ENCODE measurements at regions not wholly inside any gene's neighbourhood (a gene's known extent, or its start where the extent isn't known, plus 50 kb on each side); places are given as distances from the start of the nearest gene placed in this dataset.

DNA sequence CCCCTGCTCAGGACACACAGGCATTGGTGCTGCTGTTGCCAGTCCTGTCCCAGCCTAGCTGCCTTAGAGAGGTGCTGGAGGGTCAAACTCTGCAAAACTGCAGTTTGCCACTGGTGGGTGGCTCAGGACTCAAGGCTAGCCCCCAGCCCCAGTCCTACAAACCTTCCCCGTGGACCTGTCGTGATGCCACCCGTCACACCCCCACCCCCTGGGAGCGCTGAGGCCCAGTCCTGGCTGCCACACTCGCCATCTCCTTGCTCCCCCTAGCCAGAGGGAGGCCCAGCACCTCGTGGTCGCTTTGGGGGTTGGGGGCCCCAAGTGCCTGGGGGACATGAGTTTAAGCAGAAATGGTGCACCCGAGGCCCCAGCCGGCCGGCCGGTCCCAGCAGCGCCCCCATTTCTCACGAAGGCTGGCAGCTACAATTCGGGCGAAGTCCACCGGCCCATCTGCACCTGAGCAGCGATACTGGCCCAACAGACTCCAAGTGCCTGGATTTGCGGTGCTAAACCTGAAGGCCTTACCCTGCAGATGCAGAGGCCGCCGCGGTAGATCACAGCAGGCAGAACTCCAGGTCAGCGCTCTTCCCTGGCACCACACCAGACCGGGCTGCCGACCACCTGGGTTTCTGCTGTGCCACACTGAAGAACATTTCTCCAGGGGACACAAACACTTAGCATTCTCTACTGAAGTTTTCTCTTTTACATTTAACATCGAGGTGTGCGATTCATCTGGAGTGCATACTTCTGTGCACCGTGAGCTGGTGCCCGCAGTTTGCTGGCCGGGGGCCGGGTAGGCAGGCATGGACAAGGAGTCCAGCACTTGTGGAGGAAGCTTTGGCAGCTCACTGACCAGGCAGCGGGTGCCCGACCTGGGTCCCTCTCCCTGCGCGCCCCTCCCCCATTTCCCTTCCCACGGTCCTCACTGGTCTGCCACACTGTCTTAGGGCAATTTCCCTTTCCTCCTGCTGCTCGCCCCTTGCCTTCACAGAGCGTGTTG is 130.0 kb downstream of the KCNJ12 start:
- Histone ChIP-seq H2BK20ac (ENCODE audit: low read length) (no peak overlapping the region), H3K4me2 (ENCODE audit: insufficient read depth in 1 of 2, low read depth in 2 of 2, low read length in 2 of 2) (no peak overlapping the region), H3K9ac (replicated peaks in 1 of 4; ENCODE audit: extremely low read depth in 1 of 4, low read depth in 3 of 4, low read length in 3 of 4) (no peak overlapping the region), H4K91ac (replicated peaks; ENCODE audit: insufficient read length, low read length) (no peak overlapping the region), H3K79me2 (ENCODE audit: control insufficient read depth in 1 of 2, insufficient read depth in 2 of 2, low read length in 2 of 2) (no peaks in the 10 kb centered on the region), H4K8ac (ENCODE audit: extremely low read depth, insufficient read depth, low read length) (no peak overlapping the region), H4K20me1 (replicated peaks in 1 of 2; ENCODE audit: control insufficient read depth in 1 of 2, insufficient read depth in 2 of 2, low read length in 2 of 2) (no peaks in the 10 kb centered on the region), H3K4me3 (ENCODE audit: extremely low read depth in 1 of 4, insufficient read depth in 2 of 4, low read depth in 3 of 4, low read length in 4 of 4) (no peak overlapping the region), H3K18ac (ENCODE audit: extremely low read depth, low read length) (no peak overlapping the region), H3K36me3 (ENCODE audit: control insufficient read depth in 2 of 4, insufficient read depth in 4 of 4, low read length in 3 of 4) (no peaks in the 10 kb centered on the region), H2AFZ (ENCODE audit: low read length) (no peak overlapping the region), H3K79me1 (ENCODE audit: low read depth, low read length) (no peaks in the 10 kb centered on the region), H3K4ac (replicated peaks; ENCODE audit: insufficient read length, low read depth, low read length) (no peak overlapping the region), H3K27me3 (replicated peaks in 1 of 4; ENCODE audit: control insufficient read depth in 3 of 4, extremely low read depth in 1 of 4, insufficient read depth in 3 of 4, low read length in 3 of 4) (peaks cover 2 to 7% (median 5%) of the 10 kb centered on the region in 4 experiments; a peak in 6 of 7 replicates), H4K5ac (ENCODE audit: insufficient read length, low read depth, low read length) (no peak overlapping the region), H2BK12ac (ENCODE audit: low read depth, low read length) (no peak overlapping the region), H3K14ac (ENCODE audit: insufficient read length) (no peak overlapping the region), H2AK5ac (ENCODE audit: low read depth, low read length) (no peak overlapping the region), H3K4me1 (replicated peaks in 1 of 4; ENCODE audit: control insufficient read depth in 3 of 4, insufficient read depth in 4 of 4, low read length in 3 of 4) (peaks cover 0 to 4% (median 0%) of the 10 kb centered on the region in 4 experiments; a peak in 2 of 7 replicates), H3K56ac (replicated peaks; ENCODE audit: insufficient read length, low read depth, low read length) (no peak overlapping the region), H3K23ac (ENCODE audit: insufficient read length) (no peak overlapping the region), H2BK15ac (ENCODE audit: low read length) (no peak overlapping the region), H3K27ac (ENCODE audit: low read depth, low read length) (no peak overlapping the region), H3K9me3 (ENCODE audit: insufficient read depth in 2 of 2, low read depth in 1 of 2, low read length in 1 of 2) (no peaks in the 10 kb centered on the region; a peak in 1 of 4 replicates), H3K23me2 (ENCODE audit: low read depth, low read length) (no peaks in the 10 kb centered on the region), H2BK120ac (replicated peaks; ENCODE audit: low read depth, low read length) (no peak overlapping the region), H2BK5ac (ENCODE audit: low read depth, low read length) (no peak overlapping the region)
- ChIA-PET POLR2A (ENCODE audit: partially characterized antibody) (no interaction called here), CTCF (ENCODE audit: partially characterized antibody) (interaction anchor here (1.3 to 1.4 kb wide), 2 partner anchors 10 to 133 kb away, joined by 3 read pairs; no protein-coding TSS in a partner anchor)
- TF ChIP-seq CTCF (IDR thresholded peaks at IDR 0.05; ENCODE audit: control extremely low read depth in 1 of 3, insufficient read depth in 1 of 3, low read depth in 1 of 3, low read length in 3 of 3) (0 out of 4 replicates have a peak, but pooled peaks of 1 of the 3 experiments have one; percentile 1), SAP30 (IDR thresholded peaks at IDR 0.05; ENCODE audit: insufficient read depth, insufficient replicate concordance, low read length) (no peak)
- FAIRE-seq (no peak), DNase-seq (ENCODE audit: low read depth in 1 of 2, low spot score in 2 of 2) (no peak)
- WGBS, 2 experiments (ENCODE audit: extremely low coverage in 1 of 2, insufficient coverage in 1 of 2, insufficient read length in 1 of 2, insufficient replicate concordance in 2 of 2, low coverage in 1 of 2, low lambda C conversion rate in 2 of 2, missing lambda C conversion rate in 1 of 2) = 87% methylated on average over 19 of the region's 37 CpGs; no CpG with 5 or more reads in 1 of the 2 experiments
